ENCODE measurements at regions not wholly inside any gene's neighbourhood (a gene's known extent, or its start where the extent isn't known, plus 50 kb on each side); places are given as distances from the start of the nearest gene placed in this dataset.
"Not testable (repeated sequence)": the region's sequence is repeated elsewhere in the genome, so short reads cannot be mapped to it uniquely, and the experiment has no call there.

DNA sequence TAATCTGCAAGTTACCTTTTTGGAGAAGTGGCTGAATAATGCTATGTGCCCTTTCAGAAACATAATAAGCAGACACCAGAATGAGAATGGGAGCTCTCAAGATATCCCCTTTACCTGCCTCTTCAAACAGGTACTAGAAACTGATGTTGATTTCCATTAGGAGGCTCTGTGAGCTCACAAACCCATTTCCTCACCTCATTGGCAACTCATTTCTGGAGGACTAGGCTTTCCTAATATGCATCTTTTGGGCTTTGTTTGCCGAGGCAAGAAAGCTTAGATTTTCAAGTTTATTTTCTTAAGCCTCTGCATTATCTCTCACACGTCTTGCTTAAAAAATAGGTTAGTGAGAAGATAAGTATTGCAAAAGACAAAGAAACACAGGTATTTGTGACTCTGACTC is 313.1 kb upstream of the IRS4 start:
- H3K9me3 ChIP-seq (replicated peaks), result no peaks in the 10 kb centered on the region
- no peaks in the 10 kb centered on the region for H3K27me3 ChIP-seq

GRCh38 chrX:109040057-109040456 is 303.7 kb upstream of the IRS4 start:
- DNase-seq, result no peak
- H3K4me3 ChIP-seq, result no peak overlapping the region
- no peaks in the 10 kb centered on the region for H3K27me3 ChIP-seq
- H3K9me3 ChIP-seq (replicated peaks), result no peaks in the 10 kb centered on the region
- no peaks in the 10 kb centered on the region for H3K36me3 ChIP-seq
- no peaks in the 10 kb centered on the region for H3K4me1 ChIP-seq
- no peak overlapping the region for H3K27ac ChIP-seq

More for the DNA sequence above, 313.1 kb upstream of the IRS4 start:
- H3K36me3 ChIP-seq, result no peaks in the 10 kb centered on the region
- no peak overlapping the region for H3K4me3 ChIP-seq
- no peak overlapping the region for H3K27ac ChIP-seq
- no peak for DNase-seq
- H3K4me1 ChIP-seq, result no peaks in the 10 kb centered on the region

GRCh38 chrX:109036624-109037023 is 300.3 kb upstream of the IRS4 start:
- H3K4me3 ChIP-seq, result no peak overlapping the region
- H3K9me3 ChIP-seq (replicated peaks), result no peaks in the 10 kb centered on the region
- no peaks in the 10 kb centered on the region for H3K36me3 ChIP-seq
- no peak for DNase-seq
- no peak overlapping the region for H3K27ac ChIP-seq
- H3K4me1 ChIP-seq, result no peaks in the 10 kb centered on the region
- no peaks in the 10 kb centered on the region for H3K27me3 ChIP-seq

GRCh38 chrX:108993909-108994308 is 257.5 kb upstream of the IRS4 start:
- H3K27me3 ChIP-seq, result no peaks in the 10 kb centered on the region
- no peak for DNase-seq
- H3K36me3 ChIP-seq, result no peaks in the 10 kb centered on the region
- H3K27ac ChIP-seq, result no peak overlapping the region
- H3K4me3 ChIP-seq, result no peak overlapping the region
- H3K4me1 ChIP-seq, result no peaks in the 10 kb centered on the region
- no peaks in the 10 kb centered on the region for H3K9me3 ChIP-seq (replicated peaks)

DNA sequence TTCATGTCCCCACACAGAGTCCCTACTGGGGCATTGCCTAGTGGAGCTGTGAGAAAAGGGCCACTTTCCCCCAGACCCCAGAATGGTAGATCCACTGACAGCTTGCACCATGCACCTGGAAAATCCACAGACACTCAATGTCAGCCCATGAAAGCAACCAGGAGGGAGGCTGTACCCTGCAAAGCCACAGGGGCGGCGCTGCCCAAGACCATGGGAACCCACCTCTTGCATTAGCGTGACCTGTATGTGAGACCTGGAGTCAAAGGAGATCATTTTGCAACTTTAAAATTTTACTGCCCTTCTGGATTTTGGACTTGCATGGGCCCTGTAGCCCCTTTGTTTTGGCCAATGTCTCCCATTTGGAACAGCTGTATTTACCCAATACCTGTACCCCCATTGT is 236.5 kb upstream of the IRS4 start:
- H3K4me3 ChIP-seq; H3K4me1 ChIP-seq; H3K27ac ChIP-seq; H3K27me3 ChIP-seq; H3K9me3 ChIP-seq (replicated peaks); H3K36me3 ChIP-seq; DNase-seq: not testable (repeated sequence)

GRCh38 chrX:108947205-108947604 is 210.8 kb upstream of the IRS4 start:
- no peak for DNase-seq
- Histone ChIP-seq H3K27ac (no peak overlapping the region), H3K9me3 (replicated peaks) (no peaks in the 10 kb centered on the region), H3K36me3 (no peaks in the 10 kb centered on the region), H3K27me3 (no peaks in the 10 kb centered on the region), H3K4me1 (no peaks in the 10 kb centered on the region), H3K4me3 (no peak overlapping the region)

- H3K4me3 ChIP-seq, result no peak overlapping the region
- H3K4me1 ChIP-seq, result no peaks in the 10 kb centered on the region
- no peaks in the 10 kb centered on the region for H3K9me3 ChIP-seq (replicated peaks)
- no peaks in the 10 kb centered on the region for H3K36me3 ChIP-seq
- H3K27ac ChIP-seq, result no peak overlapping the region
- DNase-seq, result no peak
- no peaks in the 10 kb centered on the region for H3K27me3 ChIP-seq
Measured at GRCh38 chrX:108946531-108946930, 210.2 kb upstream of the IRS4 start.

- H3K4me1 ChIP-seq, result no peaks in the 10 kb centered on the region
- no peaks in the 10 kb centered on the region for H3K36me3 ChIP-seq
- H3K27ac ChIP-seq, result no peak overlapping the region
- no peaks in the 10 kb centered on the region for H3K27me3 ChIP-seq
- no peaks in the 10 kb centered on the region for H3K9me3 ChIP-seq (replicated peaks)
- no peak overlapping the region for H3K4me3 ChIP-seq
- no peak for DNase-seq
Measured at GRCh38 chrX:108945883-108946523, 209.6 kb upstream of the IRS4 start.

GRCh38 chrX:108914791-108915190 is 178.4 kb upstream of the IRS4 start:
- DNase-seq, result no peak
- Histone ChIP-seq H3K27me3 (no peaks in the 10 kb centered on the region), H3K9me3 (replicated peaks) (no peaks in the 10 kb centered on the region), H3K36me3 (no peaks in the 10 kb centered on the region), H3K4me3 (no peak overlapping the region), H3K4me1 (no peaks in the 10 kb centered on the region), H3K27ac (no peak overlapping the region)

DNA sequence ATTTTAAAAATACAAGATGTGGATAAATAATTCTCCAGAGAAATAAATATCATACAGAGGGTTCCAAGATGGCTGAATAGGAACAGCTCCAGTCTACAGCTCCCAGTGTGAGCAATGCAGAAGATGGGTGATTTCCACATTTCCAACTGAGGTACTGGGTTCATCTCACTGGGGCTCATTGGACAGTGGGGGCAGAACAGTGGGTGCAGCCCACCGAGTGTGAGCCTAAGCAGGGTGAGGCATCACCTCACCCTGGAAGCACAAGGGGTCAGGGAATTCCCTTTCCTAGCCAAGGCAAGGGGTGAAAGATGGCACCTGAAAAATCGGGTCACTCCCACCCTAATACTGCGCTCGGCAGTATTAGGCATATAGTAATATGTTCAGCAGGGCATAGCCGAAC is 167.5 kb upstream of the IRS4 start:
- H3K27me3 ChIP-seq; H3K4me3 ChIP-seq; DNase-seq; H3K27ac ChIP-seq; H3K4me1 ChIP-seq; H3K9me3 ChIP-seq (replicated peaks); H3K36me3 ChIP-seq: not testable (repeated sequence)

DNA sequence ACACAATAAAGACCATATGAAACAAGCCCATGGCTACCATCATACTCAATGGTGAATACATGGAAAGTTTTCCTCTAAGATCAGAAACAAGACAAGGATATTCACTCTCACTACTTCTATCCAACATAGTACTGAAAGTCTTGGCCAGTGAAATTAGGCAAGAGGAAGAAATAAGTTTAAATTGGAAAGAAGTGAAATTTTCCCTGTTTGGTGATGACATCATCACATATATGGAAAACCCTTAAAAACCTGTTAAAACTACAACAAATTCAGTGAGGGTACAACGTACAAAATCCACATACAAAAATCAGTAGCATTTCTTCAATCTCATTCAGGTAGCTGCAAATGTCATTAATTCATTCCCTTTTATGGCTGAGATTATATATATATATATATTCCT is 164.0 kb upstream of the IRS4 start:
- Histone ChIP-seq H3K27me3 (no peaks in the 10 kb centered on the region), H3K4me3 (no peak overlapping the region), H3K36me3 (no peaks in the 10 kb centered on the region), H3K9me3 (replicated peaks) (no peaks in the 10 kb centered on the region), H3K4me1 (no peaks in the 10 kb centered on the region), H3K27ac (no peak overlapping the region)
- DNase-seq, result no peak

- DNase-seq; H3K4me1 ChIP-seq; H3K27me3 ChIP-seq; H3K27ac ChIP-seq; H3K4me3 ChIP-seq; H3K9me3 ChIP-seq (replicated peaks); H3K36me3 ChIP-seq: not testable (repeated sequence)
Measured at GRCh38 chrX:108896349-108896748, 160.0 kb upstream of the IRS4 start.

DNA sequence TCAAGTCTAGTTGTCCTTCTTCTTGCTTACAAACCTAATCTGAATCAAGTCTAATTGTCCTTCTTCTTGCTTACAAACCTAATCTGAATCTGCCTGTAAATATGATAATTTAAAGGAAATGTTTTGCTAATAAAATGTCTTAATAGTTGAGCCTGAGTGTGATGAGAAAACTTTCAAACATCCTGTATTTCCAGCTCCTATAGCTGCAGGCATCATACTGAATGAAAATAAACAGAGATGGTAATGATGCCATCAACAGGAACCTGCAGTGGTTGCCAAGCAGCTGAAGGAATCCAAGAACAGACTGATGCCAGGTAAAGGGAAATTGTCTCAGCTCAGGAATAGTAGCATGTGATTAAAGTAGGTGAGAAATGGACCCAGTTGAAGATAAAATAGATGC is 156.1 kb upstream of the IRS4 start:
- no peaks in the 10 kb centered on the region for H3K36me3 ChIP-seq
- DNase-seq, result no peak
- no peak overlapping the region for H3K27ac ChIP-seq
- no peak overlapping the region for H3K4me3 ChIP-seq
- no peaks in the 10 kb centered on the region for H3K27me3 ChIP-seq
- no peaks in the 10 kb centered on the region for H3K4me1 ChIP-seq
- no peaks in the 10 kb centered on the region for H3K9me3 ChIP-seq (replicated peaks)

GRCh38 chrX:108875548-108875947 is 139.2 kb upstream of the IRS4 start:
- no peak overlapping the region for H3K4me3 ChIP-seq
- no peak for DNase-seq
- H3K4me1 ChIP-seq, result no peaks in the 10 kb centered on the region
- no peaks in the 10 kb centered on the region for H3K9me3 ChIP-seq (replicated peaks)
- H3K36me3 ChIP-seq, result no peaks in the 10 kb centered on the region
- H3K27me3 ChIP-seq, result no peaks in the 10 kb centered on the region
- no peak overlapping the region for H3K27ac ChIP-seq

- not testable (repeated sequence) for H3K27me3 ChIP-seq; H3K9me3 ChIP-seq (replicated peaks); H3K4me3 ChIP-seq; H3K36me3 ChIP-seq; H3K27ac ChIP-seq; H3K4me1 ChIP-seq; DNase-seq
Measured at GRCh38 chrX:108843039-108843438, 106.7 kb upstream of the IRS4 start.

- Histone ChIP-seq H3K4me3 (no peak overlapping the region), H3K36me3 (no peaks in the 10 kb centered on the region), H3K27ac (no peak overlapping the region), H3K9me3 (replicated peaks) (no peaks in the 10 kb centered on the region), H3K27me3 (no peaks in the 10 kb centered on the region), H3K4me1 (no peaks in the 10 kb centered on the region)
- DNase-seq, result no peak
Measured at GRCh38 chrX:108833993-108834392, 97.6 kb upstream of the IRS4 start.

All from SJCRH30 (cell line).